BLaER1 (cell line): ENCODE measurements at regions not wholly inside any gene's neighbourhood (a gene's known extent, or its start where the extent isn't known, plus 50 kb on each side); places are given as distances from the start of the nearest gene placed in this dataset.

Experiments used
- H3K27ac ChIP-seq: shearing (Covaris generic); formaldehyde crosslinking; 2 replicates; pipeline ENCODE4 v1.8.1; 2022
- H3K27me3 ChIP-seq: shearing (Covaris generic); formaldehyde crosslinking; 2 replicates; pipeline ENCODE4 v1.8.1; 2022
- H3K36me3 ChIP-seq: shearing (Covaris generic); formaldehyde crosslinking; 2 replicates; pipeline ENCODE4 v1.8.1; 2022
- H3K4me1 ChIP-seq: shearing (Covaris generic); formaldehyde crosslinking; 2 replicates; pipeline ENCODE4 v1.8.1; 2022
- H3K4me2 ChIP-seq: shearing (Covaris generic); formaldehyde crosslinking; 2 replicates; pipeline ENCODE4 v1.8.1; 2022
- H3K4me3 ChIP-seq: shearing (Covaris generic); formaldehyde crosslinking; 2 replicates; pipeline ENCODE4 v1.8.1; 2022
- H3K9ac ChIP-seq: shearing (Covaris generic); formaldehyde crosslinking; 2 replicates; pipeline ENCODE4 v1.8.1; 2022
- H3K9me3 ChIP-seq: shearing (Covaris generic); formaldehyde crosslinking; 2 replicates; pipeline ENCODE4 v1.8.1; 2022
- H4K20me1 ChIP-seq: shearing (Covaris generic); formaldehyde crosslinking; 2 replicates; pipeline ENCODE4 v1.8.1; 2022
- Cebpa-rat ChIP-seq: shearing (Covaris generic); IDR thresholded peaks from 2 replicates; pipeline ENCODE4 v1.8.1; 2022

GRCh38 chr4:95675623-95676022 lies 126.8 kb upstream of the UNC5C start:
- Histone ChIP-seq H3K4me3 (no peak overlapping the region), H3K4me2 (no peak overlapping the region), H3K27ac (no peak overlapping the region), H3K9ac (no peak overlapping the region), H4K20me1 (no peaks in the 10 kb centered on the region), H3K36me3 (no peaks in the 10 kb centered on the region), H3K4me1 (no peaks in the 10 kb centered on the region), H3K9me3 (no peaks in the 10 kb centered on the region), H3K27me3 (no peaks in the 10 kb centered on the region)
- no peak for TF ChIP-seq Cebpa-rat

- H3K36me3 ChIP-seq = no peaks in the 10 kb centered on the region
- H3K27me3 ChIP-seq = no peaks in the 10 kb centered on the region
- H3K9ac ChIP-seq = no peak overlapping the region
- no peaks in the 10 kb centered on the region for H3K4me1 ChIP-seq
- no peak overlapping the region for H3K4me2 ChIP-seq
- no peak overlapping the region for H3K4me3 ChIP-seq
- H3K9me3 ChIP-seq = no peaks in the 10 kb centered on the region
- H4K20me1 ChIP-seq = no peaks in the 10 kb centered on the region
- TF ChIP-seq Cebpa-rat = no peak
- H3K27ac ChIP-seq = no peak overlapping the region
Measured at GRCh38 chr4:95674521-95674981, 125.8 kb upstream of the UNC5C start.

- H3K4me2 ChIP-seq = no peak overlapping the region
- H3K9ac ChIP-seq = no peak overlapping the region
- no peaks in the 10 kb centered on the region for H3K36me3 ChIP-seq
- no peak for TF ChIP-seq Cebpa-rat
- no peaks in the 10 kb centered on the region for H3K27me3 ChIP-seq
- H3K9me3 ChIP-seq = no peaks in the 10 kb centered on the region
- H4K20me1 ChIP-seq = no peaks in the 10 kb centered on the region
- H3K4me1 ChIP-seq = no peaks in the 10 kb centered on the region
- no peak overlapping the region for H3K4me3 ChIP-seq
- no peak overlapping the region for H3K27ac ChIP-seq
Measured at GRCh38 chr4:95672811-95673210, 124.0 kb upstream of the UNC5C start.

- peaks cover 16% of the 10 kb centered on the region; the same call in 1 of the 2 replicates for H3K9me3 ChIP-seq
- H3K27ac ChIP-seq = no peak overlapping the region
- no peak overlapping the region for H3K4me2 ChIP-seq
- H3K4me1 ChIP-seq = no peaks in the 10 kb centered on the region
- no peak for TF ChIP-seq Cebpa-rat
- no peaks in the 10 kb centered on the region for H3K36me3 ChIP-seq
- no peaks in the 10 kb centered on the region for H3K27me3 ChIP-seq
- H3K9ac ChIP-seq = no peak overlapping the region
- no peak overlapping the region for H3K4me3 ChIP-seq
- no peaks in the 10 kb centered on the region for H4K20me1 ChIP-seq
Measured at GRCh38 chr4:95660719-95661118, 111.9 kb upstream of the UNC5C start.

- H3K9ac ChIP-seq = no peak overlapping the region
- H3K9me3 ChIP-seq = peaks cover 10% of the 10 kb centered on the region; the same call in 1 of the 2 replicates
- TF ChIP-seq Cebpa-rat = no peak
- H3K4me3 ChIP-seq = no peak overlapping the region
- no peaks in the 10 kb centered on the region for H3K27me3 ChIP-seq
- H4K20me1 ChIP-seq = no peaks in the 10 kb centered on the region
- H3K27ac ChIP-seq = no peak overlapping the region
- H3K36me3 ChIP-seq = no peaks in the 10 kb centered on the region
- H3K4me1 ChIP-seq = no peaks in the 10 kb centered on the region
- no peak overlapping the region for H3K4me2 ChIP-seq
Measured at GRCh38 chr4:95651891-95652290, 103.1 kb upstream of the UNC5C start.

- Histone ChIP-seq H3K9me3 (no peaks in the 10 kb centered on the region), H3K4me1 (no peaks in the 10 kb centered on the region), H3K36me3 (no peaks in the 10 kb centered on the region), H3K9ac (no peak overlapping the region), H3K27ac (no peak overlapping the region), H3K4me3 (no peak overlapping the region), H3K27me3 (no peaks in the 10 kb centered on the region), H3K4me2 (no peak overlapping the region), H4K20me1 (no peaks in the 10 kb centered on the region)
- no peak for TF ChIP-seq Cebpa-rat
Measured at GRCh38 chr4:95644417-95644816, 95.6 kb upstream of the UNC5C start.

GRCh38 chr4:95643627-95644026 lies 94.9 kb upstream of the UNC5C start:
- H3K36me3 ChIP-seq = no peaks in the 10 kb centered on the region
- no peaks in the 10 kb centered on the region for H3K4me1 ChIP-seq
- H3K27ac ChIP-seq = no peak overlapping the region
- H3K4me2 ChIP-seq = no peak overlapping the region
- no peak overlapping the region for H3K4me3 ChIP-seq
- H3K27me3 ChIP-seq = no peaks in the 10 kb centered on the region
- no peaks in the 10 kb centered on the region for H4K20me1 ChIP-seq
- no peak overlapping the region for H3K9ac ChIP-seq
- no peak for TF ChIP-seq Cebpa-rat
- H3K9me3 ChIP-seq = no peaks in the 10 kb centered on the region

GRCh38 chr4:95641571-95641970 lies 92.8 kb upstream of the UNC5C start:
- no peaks in the 10 kb centered on the region for H3K4me1 ChIP-seq
- no peak overlapping the region for H3K9ac ChIP-seq
- H3K27ac ChIP-seq = no peak overlapping the region
- H3K9me3 ChIP-seq = no peaks in the 10 kb centered on the region
- no peak for TF ChIP-seq Cebpa-rat
- no peaks in the 10 kb centered on the region for H4K20me1 ChIP-seq
- H3K36me3 ChIP-seq = no peaks in the 10 kb centered on the region
- no peak overlapping the region for H3K4me3 ChIP-seq
- no peaks in the 10 kb centered on the region for H3K27me3 ChIP-seq
- no peak overlapping the region for H3K4me2 ChIP-seq

GRCh38 chr4:95640311-95640710 lies 91.5 kb upstream of the UNC5C start:
- no peak for TF ChIP-seq Cebpa-rat
- no peak overlapping the region for H3K4me3 ChIP-seq
- H3K4me2 ChIP-seq = no peak overlapping the region
- no peaks in the 10 kb centered on the region for H3K27me3 ChIP-seq
- H3K4me1 ChIP-seq = no peaks in the 10 kb centered on the region
- H4K20me1 ChIP-seq = no peaks in the 10 kb centered on the region
- no peak overlapping the region for H3K27ac ChIP-seq
- H3K9ac ChIP-seq = no peak overlapping the region
- no peaks in the 10 kb centered on the region for H3K9me3 ChIP-seq
- no peaks in the 10 kb centered on the region for H3K36me3 ChIP-seq

GRCh38 chr4:95638920-95639501 lies 90.2 kb upstream of the UNC5C start:
- Histone ChIP-seq H3K27me3 (no peaks in the 10 kb centered on the region), H3K27ac (no peak overlapping the region), H3K9ac (no peak overlapping the region), H3K36me3 (no peaks in the 10 kb centered on the region), H3K9me3 (no peaks in the 10 kb centered on the region), H3K4me3 (no peak overlapping the region), H3K4me1 (no peaks in the 10 kb centered on the region), H3K4me2 (no peak overlapping the region), H4K20me1 (no peaks in the 10 kb centered on the region)
- TF ChIP-seq Cebpa-rat = no peak

GRCh38 chr4:95637043-95637600 lies 88.3 kb upstream of the UNC5C start:
- no peak for TF ChIP-seq Cebpa-rat
- Histone ChIP-seq H3K27me3 (no peaks in the 10 kb centered on the region), H3K9ac (no peak overlapping the region), H4K20me1 (no peaks in the 10 kb centered on the region), H3K36me3 (no peaks in the 10 kb centered on the region), H3K4me1 (no peaks in the 10 kb centered on the region), H3K4me2 (no peak overlapping the region), H3K9me3 (no peaks in the 10 kb centered on the region), H3K4me3 (no peak overlapping the region), H3K27ac (no peak overlapping the region)
